ENCODE measurements at regions not wholly inside any gene's neighbourhood (a gene's known extent, or its start where the extent isn't known, plus 50 kb on each side); places are given as distances from the start of the nearest gene placed in this dataset.

DNA sequence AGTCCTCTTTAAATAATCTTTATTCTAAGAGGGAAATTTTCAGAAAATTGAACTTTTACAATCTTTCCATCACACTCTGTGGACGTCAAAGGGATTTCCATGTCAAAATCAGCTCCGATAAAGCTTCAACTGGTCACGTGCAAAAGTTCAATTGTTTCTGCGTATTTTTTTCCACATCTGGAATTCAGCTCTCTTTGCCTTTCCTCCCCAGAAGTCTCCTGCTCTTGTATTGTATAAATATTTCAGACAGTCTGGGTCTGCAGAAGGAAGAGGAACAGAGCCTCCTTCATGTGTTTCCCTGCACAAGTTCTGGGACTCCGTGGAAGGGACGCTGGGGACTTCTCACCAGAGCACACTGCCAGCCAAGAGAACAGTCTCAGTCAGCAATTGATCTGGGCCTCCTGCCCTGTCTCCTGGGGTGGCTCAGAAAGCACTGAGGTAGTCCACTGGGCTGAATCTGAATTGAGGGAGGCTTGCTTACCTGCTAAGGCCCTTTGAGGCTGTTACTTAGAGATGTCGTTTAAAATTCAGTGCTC, 251.5 kb downstream of the TFCP2L1 start:
- H3K27ac ChIP-seq, result no peak overlapping the region
- H3K4me1 ChIP-seq, result no peaks in the 10 kb centered on the region
- H3K27me3 ChIP-seq, result no peaks in the 10 kb centered on the region
- no peak for DNase-seq
- H3K9me3 ChIP-seq, result no peaks in the 10 kb centered on the region
- no peak overlapping the region for H3K4me3 ChIP-seq
- no peaks in the 10 kb centered on the region for H3K36me3 ChIP-seq
- TF ChIP-seq POLR2A (IDR thresholded peaks at IDR 0.05), result no peak
- TF ChIP-seq CTCF (IDR thresholded peaks at IDR 0.05), result no peak

GRCh38 chr2:121034551-121034950, 250.5 kb downstream of the TFCP2L1 start:
- no peak for TF ChIP-seq CTCF (IDR thresholded peaks at IDR 0.05)
- TF ChIP-seq POLR2A (IDR thresholded peaks at IDR 0.05), result no peak
- no peaks in the 10 kb centered on the region for H3K9me3 ChIP-seq
- H3K4me1 ChIP-seq, result no peaks in the 10 kb centered on the region
- H3K36me3 ChIP-seq, result no peaks in the 10 kb centered on the region
- no peaks in the 10 kb centered on the region for H3K27me3 ChIP-seq
- no peak for DNase-seq
- H3K4me3 ChIP-seq, result no peak overlapping the region
- H3K27ac ChIP-seq, result no peak overlapping the region

DNA sequence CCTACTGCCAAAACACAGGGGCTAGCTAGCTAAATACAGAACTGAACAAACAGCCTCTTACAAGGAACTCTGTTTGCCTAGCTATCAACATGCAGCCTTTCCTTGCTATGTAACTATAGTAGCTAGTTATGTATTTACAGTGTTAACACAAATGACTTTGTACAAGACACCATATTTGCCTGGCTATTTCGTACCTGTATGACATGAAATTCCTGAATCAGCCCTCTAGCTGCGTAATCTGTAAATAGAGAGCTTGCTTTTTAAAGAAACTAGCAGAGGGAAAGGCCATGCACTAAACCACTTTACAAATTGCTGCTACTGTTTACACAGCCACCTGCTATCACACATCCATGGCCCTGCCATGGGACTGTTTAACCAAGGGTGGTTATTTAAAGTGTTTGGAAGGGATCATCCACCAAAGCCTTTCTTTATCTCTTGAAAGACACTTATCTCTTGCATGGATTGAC, 248.7 kb downstream of the TFCP2L1 start:
- TF ChIP-seq CTCF (IDR thresholded peaks at IDR 0.05) (no peak), POLR2A (IDR thresholded peaks at IDR 0.05) (no peak)
- H3K4me1 ChIP-seq, result no peaks in the 10 kb centered on the region
- no peak overlapping the region for H3K4me3 ChIP-seq
- no peak overlapping the region for H3K27ac ChIP-seq
- H3K9me3 ChIP-seq, result no peaks in the 10 kb centered on the region
- H3K36me3 ChIP-seq, result no peaks in the 10 kb centered on the region
- DNase-seq, result no peak
- no peaks in the 10 kb centered on the region for H3K27me3 ChIP-seq

GRCh38 chr2:121037480-121037879, 247.5 kb downstream of the TFCP2L1 start:
- Histone ChIP-seq H3K9me3 (no peaks in the 10 kb centered on the region), H3K27me3 (no peaks in the 10 kb centered on the region), H3K4me3 (no peak overlapping the region), H3K4me1 (no peaks in the 10 kb centered on the region), H3K27ac (no peak overlapping the region), H3K36me3 (no peaks in the 10 kb centered on the region)
- TF ChIP-seq POLR2A (IDR thresholded peaks at IDR 0.05) (no peak), CTCF (IDR thresholded peaks at IDR 0.05) (no peak)
- DNase-seq, result no peak

DNA sequence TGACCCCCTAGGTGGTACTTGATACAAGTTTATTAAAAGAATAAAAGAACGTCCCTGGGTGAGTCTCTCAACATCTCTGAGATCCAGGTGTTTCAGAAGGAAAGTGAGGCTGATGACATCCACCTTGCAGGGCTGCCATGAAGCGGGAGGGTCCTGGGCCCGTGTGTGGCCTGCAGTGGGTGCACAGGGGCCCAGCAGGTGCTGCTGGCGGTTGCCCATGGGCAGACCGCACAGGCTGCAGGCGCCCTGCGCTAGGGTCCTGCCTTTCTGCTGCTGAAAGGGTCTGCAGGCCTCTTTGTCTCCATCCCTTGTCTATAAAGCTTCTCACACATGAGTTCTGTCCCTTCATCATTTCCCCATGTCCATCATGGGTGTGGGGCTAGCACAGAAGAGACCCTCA, 247.0 kb downstream of the TFCP2L1 start:
- Histone ChIP-seq H3K36me3 (no peaks in the 10 kb centered on the region), H3K4me1 (no peaks in the 10 kb centered on the region), H3K9me3 (no peaks in the 10 kb centered on the region), H3K4me3 (no peak overlapping the region), H3K27ac (no peak overlapping the region), H3K27me3 (no peaks in the 10 kb centered on the region)
- TF ChIP-seq CTCF (IDR thresholded peaks at IDR 0.05) (no peak), POLR2A (IDR thresholded peaks at IDR 0.05) (no peak)
- no peak for DNase-seq

- no peaks in the 10 kb centered on the region for H3K9me3 ChIP-seq
- no peaks in the 10 kb centered on the region for H3K4me1 ChIP-seq
- H3K36me3 ChIP-seq, result no peaks in the 10 kb centered on the region
- TF ChIP-seq CTCF (IDR thresholded peaks at IDR 0.05) (no peak), POLR2A (IDR thresholded peaks at IDR 0.05) (no peak)
- no peak overlapping the region for H3K27ac ChIP-seq
- DNase-seq, result no peak
- H3K4me3 ChIP-seq, result no peak overlapping the region
- no peaks in the 10 kb centered on the region for H3K27me3 ChIP-seq
Measured at GRCh38 chr2:121038431-121038830, 246.6 kb downstream of the TFCP2L1 start.
